ENCODE measurements at regions not wholly inside any gene's neighbourhood (a gene's known extent, or its start where the extent isn't known, plus 50 kb on each side); places are given as distances from the start of the nearest gene placed in this dataset.

GRCh38 chr15:97680606-97681220 is 279.8 kb upstream of the ARRDC4 start:
- H3K4me2 ChIP-seq (ENCODE audit: extremely low read depth, insufficient read depth, low read length): no peak overlapping the region
- H4K20me1 ChIP-seq (ENCODE audit: control insufficient read depth, extremely low read depth, insufficient read depth, low read length): no peaks in the 10 kb centered on the region
- no peak overlapping the region for H2AFZ ChIP-seq (ENCODE audit: low read length)
- H3K36me3 ChIP-seq (ENCODE audit: control insufficient read depth, insufficient read depth, low read length): no peaks in the 10 kb centered on the region
- no peaks in the 10 kb centered on the region for H3K4me1 ChIP-seq (ENCODE audit: control insufficient read depth, extremely low read depth, insufficient read depth, low read length)
- no peak for TF ChIP-seq EZH2 (IDR thresholded peaks at IDR 0.05; ENCODE audit: low read length, missing control alignments)
- TF ChIP-seq CTCF (conservative IDR thresholded peaks at IDR 0.05 in 1 of 2, IDR thresholded peaks at IDR 0.05 in 1 of 2; ENCODE audit: low read depth in 1 of 2, low read length in 2 of 2): no peak
- H3K27me3 ChIP-seq (ENCODE audit: control insufficient read depth, insufficient read depth, low read length): no peaks in the 10 kb centered on the region
- H3K9me3 ChIP-seq (ENCODE audit: control insufficient read depth, insufficient read depth, low read depth, low read length): no peaks in the 10 kb centered on the region
- H3K27ac ChIP-seq (ENCODE audit: insufficient read depth, low read length): no peak overlapping the region
- no peak overlapping the region for H3K9ac ChIP-seq (ENCODE audit: insufficient read depth, low read length)
- H3K4me3 ChIP-seq (replicated peaks in 1 of 4; ENCODE audit: control extremely low read depth in 1 of 4, insufficient read depth in 1 of 4, low read depth in 3 of 4, low read length in 4 of 4): no peak overlapping the region
- H3K79me2 ChIP-seq (ENCODE audit: control insufficient read depth, insufficient read depth, low read length): no peaks in the 10 kb centered on the region
- DNase-seq (ENCODE audit: low read depth in 2 of 2): no peak

- no peak for DNase-seq (ENCODE audit: low read depth in 2 of 2)
- Histone ChIP-seq H3K79me2 (ENCODE audit: control insufficient read depth, insufficient read depth, low read length) (no peaks in the 10 kb centered on the region), H3K27ac (ENCODE audit: insufficient read depth, low read length) (no peak overlapping the region), H3K4me3 (replicated peaks in 1 of 4; ENCODE audit: control extremely low read depth in 1 of 4, insufficient read depth in 1 of 4, low read depth in 3 of 4, low read length in 4 of 4) (no peak overlapping the region), H3K9ac (ENCODE audit: insufficient read depth, low read length) (no peak overlapping the region), H3K4me2 (ENCODE audit: extremely low read depth, insufficient read depth, low read length) (no peak overlapping the region), H3K9me3 (ENCODE audit: control insufficient read depth, insufficient read depth, low read depth, low read length) (no peaks in the 10 kb centered on the region), H4K20me1 (ENCODE audit: control insufficient read depth, extremely low read depth, insufficient read depth, low read length) (no peaks in the 10 kb centered on the region), H3K36me3 (ENCODE audit: control insufficient read depth, insufficient read depth, low read length) (no peaks in the 10 kb centered on the region), H3K4me1 (ENCODE audit: control insufficient read depth, extremely low read depth, insufficient read depth, low read length) (no peaks in the 10 kb centered on the region), H2AFZ (ENCODE audit: low read length) (no peak overlapping the region), H3K27me3 (ENCODE audit: control insufficient read depth, insufficient read depth, low read length) (no peaks in the 10 kb centered on the region)
- TF ChIP-seq CTCF (conservative IDR thresholded peaks at IDR 0.05 in 1 of 2, IDR thresholded peaks at IDR 0.05 in 1 of 2; ENCODE audit: low read depth in 1 of 2, low read length in 2 of 2): no peak
- TF ChIP-seq EZH2 (IDR thresholded peaks at IDR 0.05; ENCODE audit: low read length, missing control alignments): no peak
Measured at GRCh38 chr15:97683831-97684230, 276.7 kb upstream of the ARRDC4 start.

GRCh38 chr15:97684249-97684648 is 276.3 kb upstream of the ARRDC4 start:
- H3K4me3 ChIP-seq (replicated peaks in 1 of 4; ENCODE audit: control extremely low read depth in 1 of 4, insufficient read depth in 1 of 4, low read depth in 3 of 4, low read length in 4 of 4): no peak overlapping the region
- no peaks in the 10 kb centered on the region for H3K9me3 ChIP-seq (ENCODE audit: control insufficient read depth, insufficient read depth, low read depth, low read length)
- no peak overlapping the region for H3K27ac ChIP-seq (ENCODE audit: insufficient read depth, low read length)
- DNase-seq (ENCODE audit: low read depth in 2 of 2): no peak
- no peaks in the 10 kb centered on the region for H3K4me1 ChIP-seq (ENCODE audit: control insufficient read depth, extremely low read depth, insufficient read depth, low read length)
- H4K20me1 ChIP-seq (ENCODE audit: control insufficient read depth, extremely low read depth, insufficient read depth, low read length): no peaks in the 10 kb centered on the region
- no peak overlapping the region for H3K9ac ChIP-seq (ENCODE audit: insufficient read depth, low read length)
- no peaks in the 10 kb centered on the region for H3K27me3 ChIP-seq (ENCODE audit: control insufficient read depth, insufficient read depth, low read length)
- H2AFZ ChIP-seq (ENCODE audit: low read length): no peak overlapping the region
- H3K79me2 ChIP-seq (ENCODE audit: control insufficient read depth, insufficient read depth, low read length): no peaks in the 10 kb centered on the region
- TF ChIP-seq CTCF (conservative IDR thresholded peaks at IDR 0.05 in 1 of 2, IDR thresholded peaks at IDR 0.05 in 1 of 2; ENCODE audit: low read depth in 1 of 2, low read length in 2 of 2): no peak
- no peak for TF ChIP-seq EZH2 (IDR thresholded peaks at IDR 0.05; ENCODE audit: low read length, missing control alignments)
- H3K36me3 ChIP-seq (ENCODE audit: control insufficient read depth, insufficient read depth, low read length): no peaks in the 10 kb centered on the region
- no peak overlapping the region for H3K4me2 ChIP-seq (ENCODE audit: extremely low read depth, insufficient read depth, low read length)

All from fibroblast of lung (primary cell).